T-cell (primary cell): ENCODE measurements at regions not wholly inside any gene's neighbourhood (a gene's known extent, or its start where the extent isn't known, plus 50 kb on each side); places are given as distances from the start of the nearest gene placed in this dataset.

Experiments used
- ATAC-seq, 4 experiments: fragments of 200-7000 bp in 3 of 4; fragments of 150-1000 bp in 1 of 4; cut with Tn5 transposase; replicated peaks in 1 of 4; 1 replicate in 3 of 4; 2 replicates in 1 of 4; pipeline ENCODE4 v1.10.0; 2021; ENCODE audit warnings: moderate library complexity in 3 of 4, mild to moderate bottlenecking in 2 of 4, moderate number of reproducible peaks in 1 of 4
- CTCF ChIA-PET, 2 donors: fragments of 300-600 bp; sonication (Branson Sonifier 250); formaldehyde crosslinking; loops; one replicate each; lab custom pipeline; 2022; ENCODE audit warnings: antibody characterized with exemption in 2 of 2; lab: Charles Lee
- POLR2A ChIA-PET, 2 donors: fragments of 300-600 bp; sonication (Branson Sonifier 250); formaldehyde crosslinking; loops; one replicate each; lab custom pipeline; 2022; ENCODE audit warnings: antibody characterized with exemption in 2 of 2; lab: Charles Lee
- DNase-seq, 35 experiments: peaks; one replicate each; pipeline versions ENCODE4 v3.0.0 to v3.0.0-alpha.2; 2013 to 2023
- H3K27ac ChIP-seq: one replicate; pipeline ENCODE4 v1.5.1; 2013; ENCODE audit warnings: low read length
- H3K27me3 ChIP-seq, 2 experiments: replicated peaks in 1 of 2; 1 replicate in 1 of 2; 2 replicates in 1 of 2; pipeline versions ENCODE4 v1.6.1 to v1.7.0; 2013; ENCODE audit warnings: low read length in 1 of 2, mixed read lengths in 1 of 2; ENCODE audit not compliant: control insufficient read depth in 2 of 2, insufficient read depth in 2 of 2; ENCODE audit errors: extremely low read depth in 1 of 2
- H3K36me3 ChIP-seq, 2 donors: 1 replicate in 1 of 2; 2 replicates in 1 of 2; pipeline versions ENCODE4 v1.6.1 to v1.7.0; 2013; ENCODE audit warnings: low read length in 1 of 2; ENCODE audit not compliant: control insufficient read depth in 2 of 2, insufficient read depth in 1 of 2; ENCODE audit errors: extremely low read depth in 1 of 2
- H3K4me1 ChIP-seq, 2 experiments: 1 replicate in 1 of 2; 2 replicates in 1 of 2; pipeline versions ENCODE4 v1.6.1 to v1.7.0; 2013; ENCODE audit warnings: low read length in 2 of 2, mixed read lengths in 1 of 2; ENCODE audit not compliant: insufficient read depth in 2 of 2, control insufficient read depth in 1 of 2; ENCODE audit errors: extremely low read depth in 1 of 2
- H3K4me3 ChIP-seq, 2 donors: 1 replicate in 1 of 2; 2 replicates in 1 of 2; pipeline versions ENCODE4 v1.5.1 to v1.7.0; 2013; ENCODE audit warnings: mild to moderate bottlenecking in 2 of 2, low read length in 1 of 2, moderate library complexity in 1 of 2; ENCODE audit not compliant: control insufficient read depth in 1 of 2; ENCODE audit errors: extremely low read depth in 1 of 2
- H3K9me3 ChIP-seq: 2 replicates; pipeline ENCODE4 v1.7.0; 2013
- H3K27ac Mint-ChIP-seq, 2 donors: one replicate each; pipeline ENCODE4 v1.8.0; 2020 to 2021; ENCODE audit warnings: mild to moderate bottlenecking in 2 of 2, mixed read lengths in 2 of 2
- H3K27me3 Mint-ChIP-seq, 2 donors: one replicate each; pipeline ENCODE4 v1.8.0; 2021 to 2022; ENCODE audit warnings: mixed read lengths in 2 of 2
- H3K36me3 Mint-ChIP-seq: one replicate; pipeline ENCODE4 v1.8.0; 2021; ENCODE audit warnings: mixed read lengths
- H3K4me1 Mint-ChIP-seq, 3 donors: one replicate each; pipeline ENCODE4 v1.8.0; 2020 to 2022; ENCODE audit warnings: mixed read lengths in 3 of 3, mild to moderate bottlenecking in 1 of 3
- H3K4me3 Mint-ChIP-seq, 3 donors: one replicate each; pipeline ENCODE4 v1.8.0; 2020 to 2022; ENCODE audit warnings: mild to moderate bottlenecking in 3 of 3, mixed read lengths in 3 of 3, moderate library complexity in 3 of 3
- H3K9me3 Mint-ChIP-seq, 3 donors: one replicate each; pipeline ENCODE4 v1.8.0; 2020 to 2022; ENCODE audit warnings: mixed read lengths in 3 of 3
- WGBS: methylation state at CpG from one replicate; pipeline ENCODE4 v1.1.5; 2013; ENCODE audit warnings: missing lambda C conversion rate; ENCODE audit not compliant: insufficient coverage; 5-methylcytosine and 5-hydroxymethylcytosine counted together

DNA sequence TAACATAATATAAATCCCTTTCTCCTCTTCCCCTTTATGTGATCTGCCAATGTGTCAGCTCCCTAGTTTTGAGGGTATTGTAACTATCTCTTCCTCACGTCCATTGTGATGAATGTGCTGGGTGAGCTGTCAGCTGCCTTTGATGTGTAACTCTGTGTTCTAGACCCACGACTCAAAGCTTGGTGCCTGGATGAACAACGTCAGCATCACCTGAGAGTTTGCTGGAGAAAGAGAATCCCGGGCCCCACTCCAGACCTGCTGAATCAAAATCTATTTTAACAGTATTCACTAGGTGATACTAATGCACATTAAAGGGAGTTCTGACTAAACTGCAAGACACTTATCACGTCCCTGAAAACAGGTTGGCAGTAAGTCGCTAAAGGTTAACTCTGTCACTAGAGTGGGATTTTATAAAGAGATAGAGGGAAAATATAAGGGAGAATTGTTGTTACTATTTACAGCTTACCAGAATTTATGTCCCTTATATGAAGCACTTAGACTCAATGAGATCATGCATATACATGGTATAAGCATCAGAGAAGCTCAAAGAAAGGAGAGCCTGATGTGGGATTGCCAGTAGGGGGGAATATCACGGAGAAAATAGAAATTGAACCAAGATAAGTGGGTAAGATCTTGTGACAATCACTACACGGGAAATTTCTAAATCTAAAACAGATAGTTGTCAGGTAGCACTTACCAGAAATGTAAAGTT is 423.8 kb upstream of the SLC30A5 start:
- Mint-ChIP-seq H3K27me3 (peaks cover 2 to 4% of the 10 kb centered on the region in 2 donors), H3K4me3 (no peak overlapping the region), H3K9me3 (no peaks in the 10 kb centered on the region), H3K27ac (no peak overlapping the region), H3K4me1 (peaks cover 3 to 18% (median 9%) of the 10 kb centered on the region in 3 donors), H3K36me3 (no peaks in the 10 kb centered on the region)
- Histone ChIP-seq H3K27ac (no peak overlapping the region), H3K36me3 (no peaks in the 10 kb centered on the region), H3K4me1 (no peaks in the 10 kb centered on the region), H3K27me3 (no peaks in the 10 kb centered on the region), H3K4me3 (no peak overlapping the region), H3K9me3 (no peaks in the 10 kb centered on the region)
- DNase-seq (no peak), ATAC-seq (no peak)
- ChIA-PET CTCF (no interaction called here), POLR2A (interaction anchor here in 1 of 2 donors (0.5 kb wide), 1 partner anchor 1711 kb away, joined by 3 read pairs; no protein-coding TSS in a partner anchor)
- no CpG with 5 or more reads among the region's 8 CpGs for WGBS

DNA sequence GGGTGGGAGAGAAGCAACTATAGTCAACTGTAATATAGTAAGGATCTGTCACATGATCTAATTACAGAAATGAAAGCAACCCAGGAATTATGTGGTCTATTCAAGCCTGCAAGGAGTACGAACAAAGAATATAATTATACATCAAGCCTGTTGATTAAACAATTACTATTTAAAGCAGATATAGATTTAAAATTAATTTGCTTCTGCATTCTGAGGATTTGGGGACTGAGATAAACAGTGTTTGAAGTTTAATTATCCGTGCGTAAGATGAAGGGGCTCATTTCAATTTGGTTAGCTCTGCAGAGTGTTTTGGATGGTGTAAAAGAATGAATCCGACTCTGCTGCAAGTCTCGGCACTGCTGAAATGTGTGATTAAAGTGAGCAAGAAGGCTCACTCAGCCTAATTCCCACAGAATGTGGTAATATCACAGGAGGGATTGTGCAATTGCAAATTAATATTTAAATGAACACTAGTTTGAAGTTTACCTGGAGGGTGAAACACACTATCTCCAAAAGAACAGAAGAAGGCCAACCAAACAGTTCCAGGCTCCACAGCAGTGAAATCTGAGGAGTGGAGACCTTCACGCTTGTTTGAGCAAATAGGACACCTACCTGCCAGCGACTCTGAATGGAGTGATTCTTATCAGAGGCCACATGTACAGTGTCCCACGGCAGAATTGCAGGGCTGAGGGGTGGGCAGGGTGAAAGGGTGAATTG is 420.6 kb upstream of the SLC30A5 start:
- no peak overlapping the region for H3K4me3 ChIP-seq
- peaks cover 2 to 8% of the 10 kb centered on the region in 2 donors for H3K27me3 Mint-ChIP-seq
- H3K9me3 Mint-ChIP-seq, result no peaks in the 10 kb centered on the region
- H3K36me3 ChIP-seq, result no peaks in the 10 kb centered on the region
- H3K4me1 ChIP-seq, result no peaks in the 10 kb centered on the region
- ATAC-seq (no peak), DNase-seq (no peak)
- no peak overlapping the region for H3K4me3 Mint-ChIP-seq
- peaks cover 3 to 18% (median 9%) of the 10 kb centered on the region in 3 donors for H3K4me1 Mint-ChIP-seq
- CTCF ChIA-PET, result no interaction called here
- WGBS, result 87% methylated on average over 5 of the region's 8 CpGs
- H3K27ac ChIP-seq, result no peak overlapping the region
- no peak overlapping the region for H3K27ac Mint-ChIP-seq
- POLR2A ChIA-PET, result no interaction called here
- no peaks in the 10 kb centered on the region for H3K9me3 ChIP-seq
- H3K27me3 ChIP-seq, result no peaks in the 10 kb centered on the region
- no peaks in the 10 kb centered on the region for H3K36me3 Mint-ChIP-seq

DNA sequence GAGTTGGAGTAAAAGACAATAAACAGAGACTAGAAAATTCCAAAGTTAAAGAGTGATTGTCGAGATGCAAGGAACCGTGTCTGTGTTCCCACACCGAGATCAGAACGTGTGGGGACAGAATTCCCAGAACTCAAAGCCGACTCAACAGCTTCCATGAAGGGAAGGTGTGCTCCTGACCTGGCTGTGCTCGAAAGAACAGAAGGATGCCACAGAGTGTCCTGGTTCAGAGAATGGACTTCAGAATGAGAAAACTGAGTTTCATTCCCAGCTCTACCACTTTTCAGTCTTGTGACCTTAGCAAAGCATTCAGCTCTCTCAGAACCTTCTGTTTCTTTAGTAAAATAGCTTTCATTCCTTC is 420.0 kb upstream of the SLC30A5 start:
- H3K9me3 Mint-ChIP-seq, result no peaks in the 10 kb centered on the region
- H3K36me3 Mint-ChIP-seq, result no peaks in the 10 kb centered on the region
- ChIA-PET POLR2A (no interaction called here), CTCF (no interaction called here)
- H3K27ac Mint-ChIP-seq, result no peak overlapping the region
- Histone ChIP-seq H3K27ac (no peak overlapping the region), H3K36me3 (no peaks in the 10 kb centered on the region), H3K4me3 (no peak overlapping the region), H3K4me1 (no peaks in the 10 kb centered on the region), H3K27me3 (no peaks in the 10 kb centered on the region), H3K9me3 (no peaks in the 10 kb centered on the region)
- ATAC-seq (no peak), DNase-seq (no peak)
- WGBS, result 84% methylated on average over 6 of the region's 6 CpGs
- H3K4me1 Mint-ChIP-seq, result peaks cover 2 to 14% (median 5%) of the 10 kb centered on the region in 3 donors
- H3K4me3 Mint-ChIP-seq, result no peak overlapping the region
- H3K27me3 Mint-ChIP-seq, result peaks cover 2 to 8% of the 10 kb centered on the region in 2 donors

DNA sequence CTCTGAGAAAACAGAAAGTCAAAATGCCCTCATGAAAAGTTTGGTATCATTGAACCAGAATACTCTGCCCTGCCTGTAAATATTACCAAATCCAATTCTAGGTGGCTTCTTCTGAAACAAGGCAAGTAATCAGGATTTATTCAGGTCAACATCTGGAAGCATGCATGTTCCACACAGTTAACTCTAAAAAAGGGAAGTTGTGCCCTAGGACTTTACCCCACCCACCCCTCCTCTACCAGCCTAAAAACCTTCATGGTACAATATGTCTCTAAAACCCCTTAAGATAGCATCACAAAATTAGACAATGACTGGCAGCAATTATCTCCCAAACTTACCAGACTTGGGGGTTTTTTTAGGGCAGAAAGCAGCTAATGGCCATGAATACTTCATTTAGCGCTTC is 414.8 kb upstream of the SLC30A5 start:
- no peak overlapping the region for H3K27ac Mint-ChIP-seq
- Histone ChIP-seq H3K36me3 (no peaks in the 10 kb centered on the region), H3K4me3 (no peak overlapping the region), H3K27me3 (peaks cover 0 to 5% of the 10 kb centered on the region in 2 experiments), H3K4me1 (no peaks in the 10 kb centered on the region), H3K9me3 (no peaks in the 10 kb centered on the region), H3K27ac (no peak overlapping the region)
- H3K36me3 Mint-ChIP-seq, result no peaks in the 10 kb centered on the region
- H3K27me3 Mint-ChIP-seq, result peaks cover 7 to 16% of the 10 kb centered on the region in 2 donors
- ATAC-seq, result no peak
- ChIA-PET CTCF (no interaction called here), POLR2A (no interaction called here)
- WGBS, result 100% methylated on average over 1 of the region's 1 CpG
- DNase-seq, result no peak
- H3K4me1 Mint-ChIP-seq, result peaks cover 0 to 4% (median 0%) of the 10 kb centered on the region in 3 donors
- H3K4me3 Mint-ChIP-seq, result no peak overlapping the region
- no peaks in the 10 kb centered on the region for H3K9me3 Mint-ChIP-seq

DNA sequence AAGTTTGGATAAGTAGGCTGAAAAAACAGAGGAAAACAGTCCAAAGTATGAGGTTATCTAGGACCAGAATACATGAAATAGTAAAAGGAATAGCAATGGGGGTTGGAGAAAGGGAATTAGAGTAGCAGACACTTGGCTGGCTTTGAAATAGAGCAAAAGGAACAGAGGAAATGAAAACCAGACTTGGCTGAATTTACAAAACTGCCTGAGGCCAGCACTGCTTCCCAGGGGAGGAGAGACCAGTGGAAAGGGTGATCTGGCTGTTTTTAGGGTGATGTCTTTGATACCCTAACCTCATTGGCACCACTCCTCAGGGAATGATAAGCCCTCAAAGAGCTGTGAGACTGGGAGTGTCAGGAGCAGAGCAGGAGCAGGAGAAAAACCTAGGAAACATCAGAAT is 413.4 kb upstream of the SLC30A5 start:
- Histone ChIP-seq H3K9me3 (no peaks in the 10 kb centered on the region), H3K27me3 (peaks cover 0 to 5% of the 10 kb centered on the region in 2 experiments), H3K4me3 (no peak overlapping the region), H3K27ac (no peak overlapping the region), H3K4me1 (no peaks in the 10 kb centered on the region), H3K36me3 (no peaks in the 10 kb centered on the region)
- ATAC-seq, result no peak
- ChIA-PET POLR2A (no interaction called here), CTCF (no interaction called here)
- no peaks in the 10 kb centered on the region for H3K36me3 Mint-ChIP-seq
- peaks cover 10 to 20% of the 10 kb centered on the region in 2 donors for H3K27me3 Mint-ChIP-seq
- no peak overlapping the region for H3K4me3 Mint-ChIP-seq
- H3K4me1 Mint-ChIP-seq, result peaks cover 0 to 4% (median 0%) of the 10 kb centered on the region in 3 donors
- no peak overlapping the region for H3K27ac Mint-ChIP-seq
- DNase-seq, result no peak
- no peaks in the 10 kb centered on the region for H3K9me3 Mint-ChIP-seq

DNA sequence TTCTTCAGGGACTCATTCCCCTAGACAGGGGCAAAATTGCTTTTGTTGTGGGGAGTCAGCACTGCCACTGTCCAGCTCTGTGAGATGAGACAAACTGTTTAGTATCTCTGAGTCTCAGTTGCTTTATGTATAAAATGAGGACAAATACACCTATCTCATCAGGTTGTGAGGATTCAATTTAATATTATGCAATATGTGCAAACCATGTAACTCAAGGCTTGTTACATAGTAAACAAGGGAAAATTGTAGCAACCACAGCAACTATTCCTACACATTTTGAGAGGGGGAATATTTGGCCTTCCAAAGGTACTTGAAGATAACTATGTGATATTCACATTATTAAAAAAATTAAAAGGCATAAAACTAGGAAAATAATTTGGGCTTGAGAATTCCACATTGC is 411.9 kb upstream of the SLC30A5 start:
- Mint-ChIP-seq H3K36me3 (no peaks in the 10 kb centered on the region), H3K4me1 (peaks cover 0 to 4% (median 0%) of the 10 kb centered on the region in 3 donors), H3K9me3 (no peaks in the 10 kb centered on the region), H3K4me3 (no peak overlapping the region), H3K27me3 (peaks cover 12 to 19% of the 10 kb centered on the region in 2 donors), H3K27ac (no peak overlapping the region)
- ChIA-PET CTCF (no interaction called here), POLR2A (no interaction called here)
- no peak for ATAC-seq
- Histone ChIP-seq H3K9me3 (no peaks in the 10 kb centered on the region), H3K27me3 (peaks cover 0 to 5% of the 10 kb centered on the region in 2 experiments), H3K27ac (no peak overlapping the region), H3K4me3 (no peak overlapping the region), H3K4me1 (no peaks in the 10 kb centered on the region), H3K36me3 (no peaks in the 10 kb centered on the region)
- DNase-seq, result no peak
